Prostate gland (tissue), 2 donors: ENCODE measurements at regions not wholly inside any gene's neighbourhood (a gene's known extent, or its start where the extent isn't known, plus 50 kb on each side); places are given as distances from the start of the nearest gene placed in this dataset.

Experiments used
- DNase-seq: peaks from one replicate; pipeline ENCODE4 v3.0.0-alpha.2; 2019; ENCODE audit warnings: low spot score
- H3K27ac ChIP-seq, 2 donors: fragments of 200-600 bp; sonication (generic); 2 replicates each; pipeline ENCODE4 v1.5.1; 2017 to 2019
- H3K27me3 ChIP-seq: fragments of 200-600 bp; sonication (generic); replicated peaks from 2 replicates; pipeline ENCODE4 v1.5.1; 2019; ENCODE audit not compliant: insufficient read depth
- H3K36me3 ChIP-seq, 2 donors: fragments of 200-600 bp; sonication (generic); 1 replicate in 1 of 2; 2 replicates in 1 of 2; pipeline versions ENCODE4 v1.5.1 to v1.8.1; 2017 to 2019
- H3K4me1 ChIP-seq: fragments of 200-600 bp; sonication (generic); replicated peaks from 2 replicates; pipeline ENCODE4 v1.5.1; 2019
- H3K4me3 ChIP-seq, 2 donors: fragments of 200-600 bp; sonication (generic); 2 replicates each; pipeline ENCODE4 v1.5.1; 2017 to 2019
- H3K9me3 ChIP-seq: fragments of 200-600 bp; sonication (generic); 2 replicates; pipeline ENCODE4 v1.5.1; 2017
- CTCF ChIP-seq, 4 experiments: fragments of 200-600 bp in 2 of 4; fragments of 450-650 bp in 2 of 4; sonication (generic) in 2 of 4; IDR thresholded peaks; 1 replicate in 3 of 4; 2 replicates in 1 of 4; pipeline ENCODE4 v1.5.1; 2016 to 2019; ENCODE audit warnings: antibody characterized with exemption in 4 of 4, mild to moderate bottlenecking in 2 of 4, moderate library complexity in 2 of 4
- POLR2A ChIP-seq: fragments of 450-650 bp; IDR thresholded peaks from one replicate; pipeline ENCODE4 v1.6.1; 2016; ENCODE audit warnings: antibody characterized with exemption, mild to moderate bottlenecking
- POLR2AphosphoS5 ChIP-seq: sonication (generic); formaldehyde crosslinking; IDR thresholded peaks from one replicate; pipeline ENCODE4 v1.6.1; 2017; ENCODE audit warnings: antibody characterized with exemption
- WGBS: methylation state at CpG from one replicate; pipeline ENCODE4 v1.1.5; 2018; 5-methylcytosine and 5-hydroxymethylcytosine counted together
- intact Hi-C: fragments of 100-400 bp; cut with DNase I; formaldehyde crosslinking; loops from one replicate; pipeline ENCODE4 v1.14.2; 2022

GRCh38 chr13:47372751-47373150 lies 475.9 kb upstream of the HTR2A start:
- 12% methylated on average over 1 of the region's 1 CpG for WGBS
- no peak for DNase-seq
- Histone ChIP-seq H3K36me3 (no peaks in the 10 kb centered on the region), H3K4me1 (no peaks in the 10 kb centered on the region), H3K27me3 (no peaks in the 10 kb centered on the region), H3K4me3 (no peak overlapping the region), H3K27ac (no peak overlapping the region), H3K9me3 (no peaks in the 10 kb centered on the region)
- intact Hi-C loops, result no loop called here
- TF ChIP-seq POLR2AphosphoS5 (no peak), POLR2A (no peak), CTCF (IDR thresholded peaks at IDR 0.05) (no peak)

DNA sequence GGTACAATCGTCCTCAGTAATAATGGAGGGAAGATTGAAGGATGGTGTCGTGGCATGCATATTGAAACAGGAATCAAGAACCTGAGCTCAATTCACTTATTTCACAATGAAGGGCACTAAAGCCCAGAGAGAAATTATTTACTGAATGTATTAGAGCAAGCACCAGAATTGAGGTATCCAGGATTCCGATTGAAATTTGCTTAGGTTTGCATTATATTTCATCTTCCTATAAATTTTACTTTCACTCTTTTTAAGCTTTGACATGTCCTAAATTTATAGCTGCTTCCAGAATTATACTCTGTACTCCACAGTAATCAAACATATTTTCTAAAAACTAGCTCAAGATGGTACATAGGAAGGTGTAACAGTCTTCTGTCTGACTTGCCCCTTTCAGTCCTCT lies 454.9 kb upstream of the HTR2A start:
- 85% methylated on average over 3 of the region's 3 CpGs for WGBS
- H3K36me3 ChIP-seq, result no peaks in the 10 kb centered on the region
- intact Hi-C loops, result no loop called here
- no peak overlapping the region for H3K27ac ChIP-seq
- no peaks in the 10 kb centered on the region for H3K4me1 ChIP-seq
- H3K27me3 ChIP-seq, result no peaks in the 10 kb centered on the region
- no peak for DNase-seq
- H3K4me3 ChIP-seq, result no peak overlapping the region
- no peaks in the 10 kb centered on the region for H3K9me3 ChIP-seq
- TF ChIP-seq POLR2AphosphoS5 (no peak), POLR2A (no peak), CTCF (IDR thresholded peaks at IDR 0.05) (no peak)

- H3K4me1 ChIP-seq, result no peaks in the 10 kb centered on the region
- intact Hi-C loops, result no loop called here
- TF ChIP-seq CTCF (IDR thresholded peaks at IDR 0.05) (no peak), POLR2AphosphoS5 (no peak), POLR2A (no peak)
These were observed 453.7 kb upstream of the HTR2A start for GRCh38 chr13:47350334-47351124.

GRCh38 chr13:47349211-47349610 lies 452.4 kb upstream of the HTR2A start:
- TF ChIP-seq POLR2A (no peak), POLR2AphosphoS5 (no peak), CTCF (IDR thresholded peaks at IDR 0.05) (no peak)
- Histone ChIP-seq H3K36me3 (no peaks in the 10 kb centered on the region), H3K4me1 (no peaks in the 10 kb centered on the region), H3K9me3 (no peaks in the 10 kb centered on the region), H3K27me3 (no peaks in the 10 kb centered on the region), H3K4me3 (no peak overlapping the region), H3K27ac (no peak overlapping the region)
- 96% methylated on average over 1 of the region's 1 CpG for WGBS
- intact Hi-C loops, result no loop called here
- DNase-seq, result no peak

More at GRCh38 chr13:47350334-47351124, 453.7 kb upstream of the HTR2A start:
- no peaks in the 10 kb centered on the region for H3K9me3 ChIP-seq
- 77% methylated on average over 2 of the region's 2 CpGs for WGBS
- H3K27ac ChIP-seq, result no peak overlapping the region
- no peak overlapping the region for H3K4me3 ChIP-seq
- no peak for DNase-seq
- H3K36me3 ChIP-seq, result no peaks in the 10 kb centered on the region
- H3K27me3 ChIP-seq, result no peaks in the 10 kb centered on the region

DNA sequence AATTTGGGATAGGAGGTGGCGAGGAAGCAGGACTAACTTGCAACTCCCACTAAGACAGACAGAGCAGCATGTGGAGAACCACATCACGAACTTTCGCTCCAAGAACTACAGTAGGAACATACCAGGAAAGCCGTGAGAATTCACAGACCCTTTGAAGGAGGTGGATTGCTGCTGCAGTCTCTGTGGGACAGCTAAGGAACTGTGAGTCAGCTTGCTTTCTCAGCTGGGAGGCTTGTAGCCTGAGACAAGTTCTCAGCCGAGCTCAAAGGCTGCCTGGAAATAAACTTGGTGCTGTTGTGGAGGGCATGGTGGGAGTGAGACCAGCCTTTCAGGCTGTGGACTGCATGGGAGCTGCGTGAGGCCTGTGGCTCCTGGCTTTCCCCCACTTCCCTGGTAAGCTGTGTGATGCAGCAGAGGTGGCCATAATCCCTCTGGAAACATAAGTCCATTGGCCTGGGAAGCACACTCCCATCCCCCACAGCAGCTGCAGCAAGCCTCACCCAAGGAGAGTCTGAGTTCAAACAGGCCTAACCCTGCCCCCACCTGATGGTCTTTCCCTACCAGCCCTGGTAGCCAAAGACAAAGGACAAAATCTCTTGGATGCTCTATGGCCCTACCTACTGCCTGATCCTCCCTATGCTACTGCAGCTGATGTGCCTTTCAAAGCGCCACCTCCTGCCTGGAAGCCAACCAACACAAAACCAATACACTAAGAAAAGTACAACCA lies 441.1 kb upstream of the HTR2A start:
- intact Hi-C loops, result no loop called here
- TF ChIP-seq CTCF (IDR thresholded peaks at IDR 0.05) (no peak), POLR2AphosphoS5 (no peak), POLR2A (no peak)

More for the DNA sequence above, 441.1 kb upstream of the HTR2A start:
- H3K27ac ChIP-seq, result no peak overlapping the region
- no peaks in the 10 kb centered on the region for H3K4me1 ChIP-seq
- H3K36me3 ChIP-seq, result no peaks in the 10 kb centered on the region
- H3K9me3 ChIP-seq, result no peaks in the 10 kb centered on the region
- no peaks in the 10 kb centered on the region for H3K27me3 ChIP-seq
- 81% methylated on average over 6 of the region's 7 CpGs for WGBS
- no peak overlapping the region for H3K4me3 ChIP-seq
- DNase-seq, result no peak
